Upper lobe of left lung (tissue), 6 donors: ENCODE measurements at regions not wholly inside any gene's neighbourhood (a gene's known extent, or its start where the extent isn't known, plus 50 kb on each side); places are given as distances from the start of the nearest gene placed in this dataset.

Experiments
- ATAC-seq, 2 donors: fragments of 200-7000 bp; cut with Tn5 transposase; one replicate each; pipeline ENCODE4 v1.9.1; 2022; ENCODE audit warnings: mild to moderate bottlenecking in 2 of 2, moderate library complexity in 2 of 2; ENCODE audit not compliant: low FRiP score in 2 of 2
- DNase-seq, 2 donors: peaks; one replicate each; pipeline ENCODE4 v3.0.0-alpha.2; 2019 to 2020
- H3K27ac ChIP-seq, 4 donors: fragments of 200-600 bp; sonication (generic); one replicate each; pipeline ENCODE4 v1.5.1; 2016 to 2019
- H3K27me3 ChIP-seq, 4 donors: fragments of 200-600 bp; sonication (generic); one replicate each; pipeline ENCODE4 v1.5.1; 2017 to 2019
- H3K36me3 ChIP-seq, 4 donors: fragments of 200-600 bp; sonication (generic); one replicate each; pipeline ENCODE4 v1.5.1; 2016 to 2019
- H3K4me1 ChIP-seq, 4 donors: fragments of 200-600 bp; sonication (generic); one replicate each; pipeline ENCODE4 v1.5.1; 2018 to 2019
- H3K4me3 ChIP-seq, 4 donors: fragments of 200-600 bp; sonication (generic); one replicate each; pipeline ENCODE4 v1.5.1; 2017 to 2019; ENCODE audit warnings: mild to moderate bottlenecking in 2 of 4, moderate library complexity in 1 of 4
- H3K9me3 ChIP-seq, 4 donors: fragments of 200-600 bp; sonication (generic); one replicate each; pipeline ENCODE4 v1.5.1; 2018 to 2019
- EP300 ChIP-seq, 4 donors: sonication (generic); formaldehyde crosslinking; IDR thresholded peaks; one replicate each; pipeline ENCODE4 v1.5.1; 2017; ENCODE audit warnings: antibody characterized with exemption in 4 of 4, control low read depth in 2 of 4
- POLR2A ChIP-seq, 4 donors: fragments of 450-650 bp; IDR thresholded peaks; one replicate each; pipeline ENCODE4 v1.5.1; 2016 to 2017; ENCODE audit warnings: antibody characterized with exemption in 4 of 4, mild to moderate bottlenecking in 2 of 4
- POLR2AphosphoS5 ChIP-seq, 2 donors: sonication (generic); formaldehyde crosslinking; IDR thresholded peaks; one replicate each; pipeline ENCODE4 v1.5.1; 2017; ENCODE audit warnings: antibody characterized with exemption in 2 of 2
- WGBS, 2 donors: methylation state at CpG; one replicate each; pipeline ENCODE4 v1.1.5; 2017 to 2018; 5-methylcytosine and 5-hydroxymethylcytosine counted together
- TF ChIP-seq, protein P1 (sequence below), 6 experiments: fragments of 450-650 bp in 4 of 6; fragments of 200-600 bp in 2 of 6; sonication (generic) in 2 of 6; IDR thresholded peaks; one replicate each; pipeline ENCODE4 v1.5.1; 2016 to 2019; ENCODE audit warnings: antibody characterized with exemption in 6 of 6
- donor health status: DM: no; HTN: no; CAD: no; lungs with moderate emphysema.
- donor health status: DM: no; HTN: yes; CAD: no; lungs with severe emphysema.

DNA sequence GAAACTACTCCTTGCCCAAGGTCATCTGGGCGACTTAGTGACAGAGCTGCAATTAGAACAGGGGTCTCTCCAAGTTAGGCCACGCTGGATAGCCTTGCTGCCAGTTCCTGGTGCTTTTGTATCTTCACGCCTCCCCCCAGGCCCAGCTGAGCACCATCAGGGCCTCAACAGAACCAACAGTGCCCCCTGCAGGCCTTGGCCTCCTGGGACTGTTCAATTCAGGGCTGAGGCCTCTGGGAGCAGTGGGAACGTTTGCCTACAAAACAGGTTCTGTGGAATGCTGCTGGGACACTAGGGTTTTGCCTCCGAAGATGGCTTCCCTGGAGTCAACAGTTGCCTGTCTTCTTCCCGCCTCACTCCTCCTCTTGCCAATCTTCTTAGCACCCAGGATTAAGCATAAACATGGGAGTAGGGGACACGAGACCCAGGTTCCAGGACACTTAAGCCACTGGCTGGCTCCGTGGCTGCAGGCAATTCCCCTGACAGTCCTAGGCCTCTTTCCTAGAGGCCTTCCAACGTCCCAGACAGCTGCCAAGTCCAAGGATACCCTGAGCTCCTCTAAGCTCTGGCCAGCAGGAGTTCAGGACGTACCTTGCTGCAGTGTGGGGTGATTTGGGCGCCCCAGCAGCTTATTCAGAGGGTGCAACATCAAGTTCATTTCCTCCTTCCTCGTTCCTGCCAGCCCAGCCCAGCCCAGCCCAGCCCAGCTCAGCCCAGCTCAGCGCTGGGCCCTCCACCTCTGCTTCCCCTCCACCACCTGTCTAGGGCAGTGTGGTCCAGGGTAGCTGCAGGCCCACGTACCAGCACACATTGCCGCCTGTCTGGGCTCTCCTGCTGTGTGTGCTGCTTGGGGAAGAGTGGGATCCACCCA lies 246.6 kb upstream of the RPL38 start:
- H3K9me3 ChIP-seq: peaks cover 0 to 6% (median 0%) of the 10 kb centered on the region in 4 donors
- H3K27ac ChIP-seq: no peak overlapping the region
- ATAC-seq (no peak), DNase-seq (peak in 1 of 2 donors; percentile 36)
- H3K4me1 ChIP-seq: peaks cover 5 to 12% (median 12%) of the 10 kb centered on the region in 4 donors
- no peaks in the 10 kb centered on the region for H3K36me3 ChIP-seq
- H3K4me3 ChIP-seq: no peak overlapping the region
- WGBS, 2 donors: 73 to 78% methylated on average over 11 to 14 of the region's 15 CpGs
- TF ChIP-seq, protein P1, sequence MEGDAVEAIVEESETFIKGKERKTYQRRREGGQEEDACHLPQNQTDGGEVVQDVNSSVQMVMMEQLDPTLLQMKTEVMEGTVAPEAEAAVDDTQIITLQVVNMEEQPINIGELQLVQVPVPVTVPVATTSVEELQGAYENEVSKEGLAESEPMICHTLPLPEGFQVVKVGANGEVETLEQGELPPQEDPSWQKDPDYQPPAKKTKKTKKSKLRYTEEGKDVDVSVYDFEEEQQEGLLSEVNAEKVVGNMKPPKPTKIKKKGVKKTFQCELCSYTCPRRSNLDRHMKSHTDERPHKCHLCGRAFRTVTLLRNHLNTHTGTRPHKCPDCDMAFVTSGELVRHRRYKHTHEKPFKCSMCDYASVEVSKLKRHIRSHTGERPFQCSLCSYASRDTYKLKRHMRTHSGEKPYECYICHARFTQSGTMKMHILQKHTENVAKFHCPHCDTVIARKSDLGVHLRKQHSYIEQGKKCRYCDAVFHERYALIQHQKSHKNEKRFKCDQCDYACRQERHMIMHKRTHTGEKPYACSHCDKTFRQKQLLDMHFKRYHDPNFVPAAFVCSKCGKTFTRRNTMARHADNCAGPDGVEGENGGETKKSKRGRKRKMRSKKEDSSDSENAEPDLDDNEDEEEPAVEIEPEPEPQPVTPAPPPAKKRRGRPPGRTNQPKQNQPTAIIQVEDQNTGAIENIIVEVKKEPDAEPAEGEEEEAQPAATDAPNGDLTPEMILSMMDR (IDR thresholded peaks at IDR 0.05): peak in 5 of 6 experiments; percentile 30 to 51 (median 39)
- TF ChIP-seq EP300 (IDR thresholded peaks at IDR 0.05): no peak
- H3K27me3 ChIP-seq: peaks cover 0 to 11% (median 8%) of the 10 kb centered on the region in 4 donors

DNA sequence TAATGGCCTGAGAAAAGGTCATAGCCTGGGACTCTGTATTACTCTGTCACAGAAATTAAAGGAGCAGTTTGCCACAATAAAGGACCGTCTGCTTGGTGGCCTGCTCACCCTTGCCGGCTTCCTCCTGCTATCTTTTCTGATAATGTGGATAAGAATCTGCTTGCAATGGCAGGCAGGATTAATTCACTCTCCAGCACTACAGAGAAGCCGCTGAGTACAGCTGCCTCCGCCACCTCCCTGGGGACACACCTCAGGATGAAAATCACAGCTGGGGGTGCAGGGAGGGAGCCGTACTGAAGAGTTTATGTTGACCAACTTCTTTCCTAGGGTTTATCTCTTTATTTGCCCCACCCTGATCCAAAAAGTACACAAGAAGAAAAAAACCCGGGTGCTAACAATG lies 245.9 kb upstream of the RPL38 start:
- no peaks in the 10 kb centered on the region for H3K36me3 ChIP-seq
- H3K27ac ChIP-seq: no peak overlapping the region
- 69 to 71% methylated on average over 6 of the region's 6 CpGs for WGBS, 2 donors
- no peak for DNase-seq
- H3K4me1 ChIP-seq: peaks cover under 1 to 5% (median 4%) of the 10 kb centered on the region in 4 donors
- ATAC-seq: no peak
- peaks cover 0 to 4% (median 4%) of the 10 kb centered on the region in 4 donors for H3K27me3 ChIP-seq
- H3K9me3 ChIP-seq: peaks cover 0 to 6% (median 0%) of the 10 kb centered on the region in 4 donors
- H3K4me3 ChIP-seq: no peak overlapping the region
- no peak for TF ChIP-seq EP300 (IDR thresholded peaks at IDR 0.05)
- TF ChIP-seq, protein P1 (IDR thresholded peaks at IDR 0.05): no peak
- TF ChIP-seq POLR2AphosphoS5 (IDR thresholded peaks at IDR 0.05): no peak
- no peak for TF ChIP-seq POLR2A (IDR thresholded peaks at IDR 0.05)

DNA sequence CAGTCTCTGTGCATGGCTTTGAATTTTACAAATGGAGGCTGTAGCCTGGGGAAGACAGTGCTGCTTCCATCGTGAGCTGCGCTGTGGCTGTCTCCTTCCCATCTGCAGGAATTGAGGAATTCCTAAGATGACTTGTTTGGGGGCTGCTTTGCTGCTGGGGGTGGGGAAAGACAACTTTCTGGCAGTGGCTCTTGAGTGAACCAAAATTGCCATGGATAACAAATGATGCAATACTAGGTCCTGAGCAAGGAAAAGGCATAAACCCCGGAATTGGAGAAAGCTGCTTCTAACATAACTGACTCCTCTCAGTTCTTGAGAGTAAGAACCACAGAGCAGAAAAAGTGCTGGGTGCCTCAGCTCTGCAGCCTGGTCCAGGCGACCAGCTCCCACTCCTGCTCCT lies 245.0 kb upstream of the RPL38 start:
- Histone ChIP-seq H3K9me3 (peaks cover 0 to 6% (median 0%) of the 10 kb centered on the region in 4 donors), H3K27ac (no peak overlapping the region), H3K4me1 (no peaks in the 10 kb centered on the region), H3K27me3 (no peaks in the 10 kb centered on the region), H3K36me3 (no peaks in the 10 kb centered on the region), H3K4me3 (no peak overlapping the region)
- DNase-seq (no peak), ATAC-seq (no peak)
- 79 to 86% methylated on average over 4 of the region's 4 CpGs for WGBS, 2 donors
- TF ChIP-seq EP300 (IDR thresholded peaks at IDR 0.05) (no peak), POLR2A (IDR thresholded peaks at IDR 0.05) (no peak)

DNA sequence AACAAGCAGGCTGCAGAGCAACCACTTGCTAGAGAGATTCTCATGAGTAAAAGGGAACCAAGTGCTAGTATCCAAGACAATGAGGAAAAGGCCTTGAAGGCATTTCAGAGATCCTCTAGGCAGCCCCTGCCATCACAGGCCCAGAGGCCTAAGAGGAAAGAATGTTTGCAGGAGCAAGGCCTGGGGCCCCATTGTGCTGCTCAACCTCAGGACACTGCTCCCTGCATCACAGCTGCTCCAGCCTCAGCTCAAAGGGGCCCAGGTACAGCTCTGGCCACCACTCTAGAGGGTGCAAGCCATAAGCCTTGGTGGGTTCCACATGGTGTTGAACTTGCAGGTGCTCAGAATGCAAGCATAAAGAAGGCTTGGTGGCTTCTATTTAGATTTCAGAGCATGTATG lies 243.0 kb upstream of the RPL38 start:
- no peak for DNase-seq
- no peak overlapping the region for H3K27ac ChIP-seq
- H3K27me3 ChIP-seq: no peaks in the 10 kb centered on the region
- no peaks in the 10 kb centered on the region for H3K4me1 ChIP-seq
- TF ChIP-seq POLR2A (IDR thresholded peaks at IDR 0.05) (no peak), POLR2AphosphoS5 (IDR thresholded peaks at IDR 0.05) (no peak), EP300 (IDR thresholded peaks at IDR 0.05) (no peak)
- TF ChIP-seq, protein P1 (IDR thresholded peaks at IDR 0.05): no peak
- no peak overlapping the region for H3K4me3 ChIP-seq
- H3K9me3 ChIP-seq: peaks cover 0 to 6% (median 1%) of the 10 kb centered on the region in 4 donors
- H3K36me3 ChIP-seq: no peaks in the 10 kb centered on the region
- no peak for ATAC-seq

DNA sequence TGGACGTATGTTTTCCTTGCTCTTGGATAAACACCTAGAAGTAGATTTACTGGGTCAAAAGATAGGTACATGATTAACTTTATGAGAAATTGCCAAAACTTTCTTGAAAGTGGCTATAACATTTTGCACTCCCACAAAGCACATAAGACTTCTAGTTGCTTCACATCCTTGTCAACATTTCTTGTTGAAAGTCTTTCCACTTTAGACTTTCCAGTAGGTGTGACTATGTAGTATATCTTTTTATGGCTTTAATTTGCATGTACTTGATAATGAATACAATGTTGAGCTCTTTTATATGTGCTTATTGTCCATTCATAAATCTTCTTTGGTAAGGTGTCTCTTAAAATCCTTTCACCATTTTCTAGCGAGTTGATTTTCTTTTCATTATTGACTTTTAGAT lies 241.2 kb upstream of the RPL38 start:
- no peak for DNase-seq

More for the DNA sequence above, 241.2 kb upstream of the RPL38 start:
- TF ChIP-seq EP300 (IDR thresholded peaks at IDR 0.05) (no peak), POLR2AphosphoS5 (IDR thresholded peaks at IDR 0.05) (no peak), POLR2A (IDR thresholded peaks at IDR 0.05) (no peak)
- TF ChIP-seq, protein P1 (IDR thresholded peaks at IDR 0.05): no peak
- Histone ChIP-seq H3K36me3 (no peaks in the 10 kb centered on the region), H3K4me1 (no peaks in the 10 kb centered on the region), H3K9me3 (peaks cover 0 to 6% (median 1%) of the 10 kb centered on the region in 4 donors), H3K4me3 (no peak overlapping the region), H3K27me3 (no peaks in the 10 kb centered on the region), H3K27ac (no peak overlapping the region)
- no peak for ATAC-seq
- WGBS, 2 donors: 46 to 50% methylated on average over 2 of the region's 2 CpGs
